ENCODE measurements at regions not wholly inside any gene's neighbourhood (a gene's known extent, or its start where the extent isn't known, plus 50 kb on each side); places are given as distances from the start of the nearest gene placed in this dataset.
A peak's percentile ranks its signal among the peaks of the same experiment; 100 is the strongest.
"Not testable (repeated sequence)": the region's sequence is repeated elsewhere in the genome, so short reads cannot be mapped to it uniquely, and the experiment has no call there.

DNA sequence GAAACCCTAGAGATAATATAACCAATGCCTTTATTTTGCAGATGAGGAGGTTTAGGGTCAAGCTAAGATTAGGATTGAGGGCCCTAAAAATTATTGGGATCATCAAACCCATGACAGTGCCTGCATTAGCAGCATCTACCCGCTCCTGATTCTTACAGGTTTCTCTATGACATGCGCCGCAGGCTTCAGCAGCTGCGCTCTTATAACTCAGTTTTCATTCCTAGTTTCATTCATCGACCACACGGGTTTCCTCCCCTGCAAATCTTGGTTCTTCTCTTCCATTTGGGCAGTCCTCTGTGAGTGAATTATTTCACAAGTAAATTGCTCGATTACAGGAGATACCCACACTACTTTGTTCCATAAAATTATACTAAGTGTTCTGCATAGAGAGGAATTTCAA, 137.2 kb downstream of the SLC24A2 start:
- no peak for DNase-seq

- peak; percentile 41 for DNase-seq
Measured at GRCh38 chr9:19650312-19650711, 138.5 kb downstream of the SLC24A2 start.

DNA sequence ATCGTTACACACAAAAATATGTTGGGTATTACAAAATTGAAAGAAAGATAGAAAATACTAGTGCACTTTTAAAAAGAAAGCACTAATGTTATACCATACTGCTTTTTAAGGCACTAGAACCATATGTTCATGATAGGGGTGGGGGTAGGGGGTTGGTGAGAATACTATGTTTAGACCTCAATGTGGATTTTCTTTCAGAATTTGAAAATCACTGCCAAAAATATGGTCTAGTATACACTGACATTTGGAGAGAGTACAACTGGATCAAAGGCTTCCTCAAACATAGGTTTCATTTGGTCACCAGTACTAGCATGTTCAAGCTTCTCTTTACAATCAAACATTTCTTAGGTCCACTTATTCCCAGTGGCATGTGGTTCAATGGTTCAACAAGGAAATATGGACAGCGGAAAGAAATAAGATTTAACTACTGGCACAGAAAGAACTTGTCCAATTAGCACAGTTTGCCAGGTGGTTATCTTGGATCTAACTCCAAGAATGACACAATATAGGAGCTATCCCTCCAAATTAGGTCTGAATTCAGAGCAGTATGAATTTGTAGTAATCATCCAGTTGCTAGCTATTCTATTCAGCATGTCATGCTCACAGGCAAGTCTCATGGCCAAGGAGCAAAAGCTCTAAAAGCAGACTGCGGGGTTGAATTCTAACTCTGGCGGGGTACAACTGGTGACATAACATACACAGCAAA, 139.3 kb downstream of the SLC24A2 start:
- DNase-seq, result peak; percentile 86

DNA sequence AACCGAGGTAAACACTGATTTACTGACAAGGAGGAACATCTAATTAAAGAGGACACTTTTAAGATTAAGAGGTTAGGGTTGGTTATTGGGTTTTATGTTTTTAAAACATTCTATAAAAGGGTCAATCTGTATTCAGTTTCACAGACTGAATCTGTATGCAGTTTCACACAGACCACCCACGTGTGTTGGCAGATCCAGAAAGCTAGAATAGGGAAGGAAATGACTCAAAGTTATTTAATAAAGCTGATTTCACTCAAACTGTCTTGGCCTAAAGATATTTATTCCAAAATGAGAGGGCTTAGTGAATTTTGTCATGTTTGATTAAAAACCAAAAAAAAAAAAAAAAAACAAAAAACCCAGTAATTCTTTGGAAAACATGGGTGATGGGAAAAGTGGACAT, 140.2 kb downstream of the SLC24A2 start:
- DNase-seq, result no peak

GRCh38 chr9:19643875-19644274, 145.0 kb downstream of the SLC24A2 start:
- DNase-seq, result no peak

GRCh38 chr9:19642256-19642655, 146.6 kb downstream of the SLC24A2 start:
- peak; percentile 78 for DNase-seq

DNA sequence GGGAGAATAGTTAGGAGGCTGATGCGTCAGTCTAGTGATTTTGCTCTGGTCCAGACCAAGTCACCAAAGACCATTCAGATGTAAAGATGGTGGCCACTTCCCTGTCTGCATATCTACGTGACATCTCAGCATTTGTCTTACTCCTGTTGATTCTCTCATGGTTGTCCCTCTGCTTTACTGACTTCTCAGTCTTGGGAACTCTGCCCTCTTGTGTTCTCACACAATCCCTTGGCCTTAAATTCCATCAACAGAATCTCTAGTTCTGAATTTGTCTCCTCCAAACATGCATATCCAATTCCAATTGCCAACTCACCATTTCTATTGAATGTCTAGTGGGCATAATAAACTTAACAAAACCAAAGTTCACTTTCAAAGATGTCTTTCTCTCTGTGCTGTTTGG, 147.8 kb downstream of the SLC24A2 start:
- DNase-seq, result peak; percentile 12

- peak; percentile 28 for DNase-seq
Measured at GRCh38 chr9:19640014-19640413, 148.8 kb downstream of the SLC24A2 start.

- no peak for DNase-seq
Measured at GRCh38 chr9:19637084-19637483, 151.8 kb downstream of the SLC24A2 start.

GRCh38 chr9:19634881-19635280, 154.0 kb downstream of the SLC24A2 start:
- DNase-seq, result no peak

- no peak for DNase-seq
Measured at GRCh38 chr9:19631181-19631580, 157.7 kb downstream of the SLC24A2 start.

DNA sequence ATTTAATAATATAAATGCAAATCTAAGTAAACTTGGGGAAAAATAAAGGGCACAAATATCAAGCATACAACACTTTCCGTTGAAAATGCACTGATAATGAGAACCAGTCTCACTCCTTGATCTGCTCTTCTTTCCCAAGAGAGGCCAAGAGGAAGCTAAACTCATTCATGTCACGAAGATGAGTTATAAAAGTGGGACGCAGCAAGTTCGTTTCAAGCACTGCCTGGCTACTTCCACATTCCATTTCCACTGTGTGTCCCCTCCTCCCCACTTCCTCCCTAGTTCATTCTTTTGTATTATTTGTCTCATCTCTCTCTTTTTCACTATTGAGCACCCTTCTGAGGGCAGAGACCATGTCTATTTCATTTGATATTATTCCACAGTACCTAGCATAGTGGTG, 158.1 kb downstream of the SLC24A2 start:
- no peak for DNase-seq

DNA sequence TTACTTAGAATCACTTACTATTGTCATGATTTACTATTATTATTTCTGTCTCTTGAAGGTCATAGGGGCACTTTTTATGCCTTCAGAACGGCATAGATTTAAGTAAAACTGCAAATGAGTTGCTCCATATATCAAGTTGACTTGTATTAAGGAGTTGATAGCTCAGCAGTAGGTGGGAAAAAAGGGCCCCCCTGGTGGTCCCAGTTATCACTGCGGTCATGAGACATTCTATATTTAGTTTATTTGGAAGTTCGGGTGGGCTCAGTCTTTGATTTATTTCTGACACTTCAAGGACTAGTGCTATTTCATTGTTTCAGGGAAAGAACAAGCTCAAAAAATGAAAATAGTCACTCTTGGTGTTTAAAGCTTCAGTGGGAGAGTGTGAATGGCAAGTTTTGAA, 159.3 kb downstream of the SLC24A2 start:
- no peak for DNase-seq

- not testable (repeated sequence) for DNase-seq
Measured at GRCh38 chr9:19625426-19625825, 163.4 kb downstream of the SLC24A2 start.

DNA sequence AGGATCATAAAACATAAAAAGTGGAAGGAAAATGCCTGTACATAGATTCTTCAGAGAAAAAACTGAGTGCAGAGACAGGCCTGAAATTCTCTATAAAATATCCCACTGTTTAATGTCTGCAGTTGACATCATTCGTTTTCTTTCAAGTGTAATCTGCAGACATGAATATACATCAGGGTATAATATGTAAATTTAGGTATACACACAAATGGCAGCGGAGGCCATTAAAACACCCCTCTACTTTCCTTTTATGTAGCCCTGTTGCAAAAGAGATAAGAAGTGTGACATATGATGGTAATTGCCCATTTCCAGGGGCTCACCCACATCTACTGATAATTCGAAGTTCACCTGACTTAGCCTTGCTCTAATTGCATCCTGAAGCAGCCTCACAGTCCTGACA, 164.3 kb downstream of the SLC24A2 start:
- DNase-seq, result no peak

DNA sequence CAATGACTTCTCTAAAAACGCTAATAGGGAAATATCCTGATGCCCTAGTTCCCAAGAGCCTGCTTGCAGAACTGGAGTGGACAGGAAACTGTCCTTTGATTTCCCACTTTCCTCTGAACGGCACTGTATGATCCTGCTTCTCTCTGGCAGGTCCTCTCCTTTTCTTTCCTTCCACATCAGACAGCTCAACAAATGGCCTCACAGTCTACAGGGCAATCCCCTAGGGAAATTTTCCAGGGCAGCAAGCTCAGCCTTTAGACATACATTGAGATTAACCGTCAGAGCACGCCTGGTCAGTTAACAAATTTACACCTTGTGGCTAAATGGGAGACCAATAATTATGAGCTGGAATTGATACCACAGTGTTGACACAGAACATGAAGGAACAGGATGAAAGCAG, 164.9 kb downstream of the SLC24A2 start:
- DNase-seq, result no peak

DNA sequence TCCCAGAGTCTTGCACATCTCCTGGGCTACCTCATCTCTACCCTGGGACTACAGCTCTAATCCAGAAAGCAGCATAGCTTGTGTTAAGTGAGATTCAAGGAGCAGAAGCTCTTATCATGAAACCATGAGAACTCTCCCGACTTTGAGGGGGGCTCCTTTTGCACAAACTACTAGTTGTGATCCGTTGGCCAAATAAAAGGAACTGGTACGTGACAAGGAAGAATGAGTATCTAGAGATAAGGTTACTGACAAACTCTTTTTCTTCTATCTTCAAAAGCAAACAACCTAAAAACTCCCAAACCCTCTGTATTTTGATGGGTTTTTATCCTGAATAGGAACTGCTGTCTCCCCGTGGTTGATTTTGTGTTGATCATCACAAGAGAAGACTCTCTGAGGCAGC, 168.5 kb downstream of the SLC24A2 start:
- no peak for DNase-seq

GRCh38 chr9:19619221-19619620, 169.6 kb downstream of the SLC24A2 start:
- DNase-seq, result no peak

DNA sequence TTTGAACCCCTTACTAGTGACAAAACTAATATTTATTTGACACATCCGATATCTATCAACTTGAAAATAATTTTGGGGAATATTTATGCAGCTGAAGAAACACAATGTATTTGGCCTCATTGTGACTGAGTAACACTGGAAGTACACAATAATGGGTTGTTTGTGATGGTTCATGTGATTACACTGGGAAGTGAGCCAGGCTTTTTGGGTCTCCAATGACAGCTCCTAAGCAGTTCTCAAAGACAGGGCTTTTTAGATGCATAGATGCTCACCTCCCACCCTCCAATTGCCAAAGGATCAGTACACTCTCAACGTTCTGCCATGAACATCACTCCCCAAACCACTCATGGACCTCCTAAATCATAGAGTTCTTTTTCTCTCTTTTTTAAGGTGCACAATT, 170.0 kb downstream of the SLC24A2 start:
- DNase-seq, result no peak

DNA sequence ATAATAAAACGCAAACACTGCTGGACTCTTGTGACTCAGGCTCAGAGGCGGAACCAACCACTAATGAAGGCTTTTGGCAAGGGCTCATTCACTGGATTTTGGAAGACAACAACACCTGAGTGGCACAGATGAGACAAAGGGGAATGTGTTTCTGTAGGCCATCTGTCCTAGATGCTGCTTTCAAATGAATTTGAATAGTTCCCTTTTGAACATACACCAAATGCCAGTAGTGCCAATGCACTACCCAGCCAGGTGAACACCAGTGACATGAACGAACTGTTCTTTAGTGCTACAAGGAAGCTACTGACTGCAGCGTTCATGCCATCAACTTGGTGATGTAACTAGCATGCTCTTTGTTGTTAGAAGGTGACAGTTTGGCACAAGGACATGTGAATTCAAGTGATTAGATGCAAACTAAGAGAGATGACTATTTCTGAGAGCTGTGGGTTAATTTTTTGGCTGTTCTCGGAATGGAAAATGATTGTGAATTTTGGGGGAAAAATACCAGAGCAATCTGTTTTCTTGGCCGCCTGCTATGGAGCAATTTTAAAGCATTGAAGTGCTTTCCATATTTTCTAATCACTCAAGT, 173.7 kb downstream of the SLC24A2 start:
- no peak for DNase-seq

GRCh38 chr9:19614294-19614693, 174.5 kb downstream of the SLC24A2 start:
- DNase-seq, result no peak

- no peak for DNase-seq
Measured at GRCh38 chr9:19600538-19600937, 188.3 kb downstream of the SLC24A2 start.

GRCh38 chr9:19598722-19599121, 189.9 kb downstream of the ACER2 start:
- DNase-seq, result no peak

DNA sequence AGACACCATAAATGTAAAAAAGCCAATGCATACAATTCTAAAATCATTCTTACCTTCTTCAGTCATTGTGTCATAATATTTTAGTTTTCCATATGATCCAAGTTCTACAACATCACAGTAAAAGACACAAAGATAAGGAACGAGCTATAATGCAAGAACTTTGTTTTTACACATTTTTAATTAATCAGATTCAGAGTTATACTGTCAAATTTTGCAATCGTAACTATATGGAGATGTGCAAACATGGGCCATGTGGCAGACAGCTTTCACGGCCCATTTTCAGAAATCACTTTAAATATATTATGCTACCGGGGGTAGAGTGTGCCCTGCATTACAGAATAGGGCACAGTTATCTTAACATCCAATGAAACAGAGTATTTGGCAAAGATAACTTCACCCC, 188.4 kb downstream of the ACER2 start:
- DNase-seq, result no peak

DNA sequence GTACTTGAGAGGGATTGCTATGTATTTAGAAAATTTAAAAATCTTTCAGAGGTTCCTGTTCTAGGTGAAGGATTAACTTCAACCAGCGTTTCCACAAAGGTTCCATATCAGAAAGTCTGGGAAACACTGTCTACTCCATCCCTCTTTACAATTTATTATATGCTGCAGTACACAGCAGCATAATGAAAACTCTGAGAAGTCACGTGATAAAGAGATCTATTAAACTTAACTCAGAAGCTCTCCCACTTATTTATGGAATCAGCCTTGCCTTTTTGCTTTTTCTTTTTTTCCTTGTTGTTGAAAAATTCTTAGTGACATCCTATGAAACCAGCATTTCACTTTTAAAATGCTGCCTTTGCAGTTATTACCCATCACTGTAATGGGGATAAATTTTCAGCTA, 186.2 kb downstream of the ACER2 start:
- no peak for DNase-seq

Measured in NCI-H1694 treated with DMSO at 0.1 percent for 48 hours (cell line).